22Rv1 (cell line): ENCODE measurements at regions not wholly inside any gene's neighbourhood (a gene's known extent, or its start where the extent isn't known, plus 50 kb on each side); places are given as distances from the start of the nearest gene placed in this dataset.

ENCODE experiments used
- H3K27ac ChIP-seq: fragments of 450-650 bp; 2 replicates; pipeline ENCODE4 v1.5.1; 2017
- CTCF ChIP-seq: fragments of 450-650 bp; IDR thresholded peaks from 2 replicates; pipeline ENCODE4 v1.5.1; 2017; ENCODE audit warnings: mild to moderate bottlenecking
- ZFX ChIP-seq: fragments of 450-650 bp; IDR thresholded peaks from 2 replicates; pipeline ENCODE4 v1.6.1; 2017; ENCODE audit warnings: antibody characterized with exemption, borderline replicate concordance

GRCh38 chrX:7746856-7747255 lies 96.1 kb upstream of the VCX start:
- no peak for TF ChIP-seq CTCF
- H3K27ac ChIP-seq = no peak overlapping the region

GRCh38 chrX:7730071-7730470 lies 112.9 kb upstream of the VCX start:
- H3K27ac ChIP-seq = no peak overlapping the region
- TF ChIP-seq ZFX = no peak

- TF ChIP-seq CTCF = no peak
- TF ChIP-seq ZFX = no peak
- H3K27ac ChIP-seq = no peak overlapping the region
Observed at GRCh38 chrX:7720519-7720918, 122.5 kb upstream of the VCX start.

GRCh38 chrX:7714351-7714750 lies 128.6 kb upstream of the VCX start:
- H3K27ac ChIP-seq = no peak overlapping the region
- TF ChIP-seq CTCF (no peak), ZFX (no peak)

- H3K27ac ChIP-seq = no peak overlapping the region
- TF ChIP-seq CTCF (no peak), ZFX (no peak)
Observed at GRCh38 chrX:7711167-7711566, 131.8 kb upstream of the VCX start.

- TF ChIP-seq CTCF = no peak
- no peak for TF ChIP-seq ZFX
Observed at GRCh38 chrX:7709845-7710244, 133.1 kb upstream of the VCX start.

GRCh38 chrX:7706032-7706431 lies 136.9 kb upstream of the VCX start:
- TF ChIP-seq CTCF (no peak), ZFX (no peak)
- H3K27ac ChIP-seq = no peak overlapping the region

More at GRCh38 chrX:7709845-7710244, 133.1 kb upstream of the VCX start:
- H3K27ac ChIP-seq = no peak overlapping the region

GRCh38 chrX:7704205-7704604 lies 138.8 kb upstream of the VCX start:
- H3K27ac ChIP-seq = no peak overlapping the region
- TF ChIP-seq CTCF = no peak
